GM19463 (cell line): ENCODE measurements at regions not wholly inside any gene's neighbourhood (a gene's known extent, or its start where the extent isn't known, plus 50 kb on each side); places are given as distances from the start of the nearest gene placed in this dataset.

Experiments
- ATAC-seq: cut with Tn5 transposase; IDR thresholded peaks from one replicate; pipeline ENCODE4 v1.9.1; 2021; ENCODE audit warnings: mild to moderate bottlenecking, moderate library complexity; ENCODE audit not compliant: unreplicated experiment

DNA sequence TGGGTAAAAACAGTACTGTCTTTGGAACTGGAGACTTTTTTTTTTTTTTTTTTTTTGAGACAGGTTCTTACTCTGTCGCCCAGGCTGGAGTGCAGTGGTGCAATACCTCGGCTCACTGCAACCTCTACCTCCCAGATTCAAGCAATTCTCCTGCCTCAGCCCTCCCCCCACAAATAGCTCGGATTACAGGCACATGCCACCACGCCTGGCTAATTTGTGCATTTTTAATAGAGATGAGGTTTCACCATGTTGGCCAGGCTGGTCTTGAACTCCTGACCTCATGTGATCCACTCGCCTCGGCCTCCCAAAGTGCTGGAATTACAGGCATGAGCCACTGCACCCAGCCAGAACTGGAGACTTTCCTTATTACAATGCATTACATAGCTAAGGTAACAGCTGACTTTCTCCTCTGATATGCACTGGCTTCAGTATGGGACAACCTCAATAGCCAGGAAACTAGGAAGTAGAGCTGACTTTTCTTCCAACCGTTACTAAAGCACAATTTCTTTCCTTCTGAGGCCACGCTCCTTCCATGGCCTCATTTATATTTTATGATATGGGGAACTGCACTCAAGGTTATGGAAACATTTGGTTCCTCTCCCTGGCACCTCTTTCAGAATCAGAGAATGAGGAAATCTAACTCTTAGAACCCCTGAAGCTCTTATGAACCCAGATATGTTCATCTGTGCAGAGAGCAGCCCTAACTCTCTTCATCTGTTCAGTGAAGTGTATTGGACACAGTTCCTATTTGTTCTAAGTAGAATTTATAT is 53.5 kb upstream of the FAM9B start:
- ATAC-seq, result no peak

- ATAC-seq, result no peak
Observed at GRCh38 chrX:9088896-9089295, 55.0 kb upstream of the FAM9B start.

DNA sequence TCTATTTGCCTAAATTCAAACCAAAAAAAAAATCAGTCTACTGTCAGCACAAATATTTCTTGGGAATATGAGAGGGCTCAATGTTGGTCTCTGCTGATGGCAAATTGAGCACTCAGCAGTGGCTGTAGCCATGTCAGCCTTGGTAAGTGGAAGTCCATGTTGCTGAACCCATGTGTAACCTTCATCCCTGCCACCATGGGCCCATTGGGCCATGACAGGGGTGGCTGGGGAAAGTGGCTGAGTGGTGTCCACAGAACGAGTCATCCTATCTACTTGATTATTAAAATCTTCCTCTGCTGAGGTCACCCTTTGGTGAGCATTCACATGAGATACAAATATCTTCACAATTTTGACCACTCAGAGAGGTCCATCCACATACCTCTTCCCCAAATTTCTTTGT is 56.8 kb upstream of the FAM9B start:
- no peak for ATAC-seq

DNA sequence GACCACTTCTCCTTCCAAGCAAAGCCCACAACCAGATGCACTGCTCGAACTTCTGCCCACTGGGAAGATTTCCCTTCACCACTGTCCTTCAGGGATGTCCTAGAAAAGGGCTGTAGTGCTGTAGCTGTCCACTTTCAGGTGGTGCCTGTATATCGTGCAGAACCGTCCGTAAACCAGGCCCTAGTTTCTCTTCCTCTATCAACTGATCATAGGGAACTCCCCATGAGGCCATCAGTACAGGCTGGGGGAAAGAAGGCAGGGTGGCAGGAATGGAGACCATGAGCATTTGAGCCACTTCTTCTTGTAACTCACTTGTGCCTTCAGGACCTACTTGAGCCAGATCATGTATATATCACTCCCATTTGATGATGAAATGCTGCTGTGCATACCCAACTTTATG is 57.3 kb upstream of the FAM9B start:
- no peak for ATAC-seq

DNA sequence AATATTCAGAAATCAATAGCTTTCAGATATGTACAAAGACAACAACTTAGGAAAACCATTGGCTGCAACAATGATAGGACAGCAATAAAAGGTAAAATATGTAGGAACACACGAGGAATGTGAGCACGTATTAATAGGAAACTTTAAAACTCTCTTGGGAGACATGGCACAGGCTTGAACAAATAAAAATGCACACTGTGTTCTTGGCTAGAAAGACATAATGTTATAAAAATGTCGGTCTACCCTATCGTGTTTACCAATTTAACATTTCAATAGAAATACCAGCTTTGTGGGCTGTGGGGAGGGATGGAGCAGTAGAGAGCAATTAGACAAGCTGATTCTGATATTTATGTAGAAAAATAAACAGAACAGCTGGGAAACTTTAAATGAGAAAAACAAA is 69.0 kb upstream of the FAM9B start:
- no peak for ATAC-seq

DNA sequence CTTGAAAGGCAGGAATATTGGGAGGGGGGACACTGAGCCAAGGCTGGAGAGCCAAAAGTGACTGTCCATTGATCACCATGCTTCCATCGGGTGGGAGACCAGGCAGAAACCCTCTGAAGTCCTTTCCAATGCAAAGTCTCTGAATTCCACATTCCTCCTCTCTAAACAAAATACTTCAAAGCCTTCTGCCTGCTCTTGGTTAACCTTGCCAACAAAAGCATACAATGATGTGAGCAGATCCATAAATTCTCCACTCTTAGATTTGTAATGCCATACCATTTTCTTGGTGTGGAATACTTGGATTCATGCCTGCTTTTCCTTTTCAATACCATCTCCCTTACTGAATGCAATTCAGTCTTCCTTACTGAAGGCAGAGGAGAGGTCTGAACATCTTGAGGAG is 74.1 kb upstream of the FAM9B start:
- ATAC-seq, result no peak

DNA sequence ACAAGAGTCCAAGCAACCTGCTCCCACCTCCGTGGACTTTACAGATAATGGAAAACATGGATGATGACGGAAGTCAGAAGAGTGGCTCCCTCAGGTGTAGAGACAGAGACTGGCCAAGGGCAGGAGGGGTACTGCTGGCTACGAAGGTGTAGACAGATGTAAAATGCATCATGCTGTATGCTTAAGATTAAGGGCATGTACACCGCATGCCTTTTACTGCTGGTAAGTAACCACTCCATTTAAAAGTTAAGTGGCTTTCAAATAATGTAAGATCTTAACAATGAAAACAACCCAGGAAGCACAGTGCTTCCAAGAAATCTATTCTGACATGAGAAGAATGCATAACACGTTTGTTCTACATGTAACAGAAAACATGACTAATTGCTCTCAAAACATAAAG is 76.9 kb upstream of the FAM9B start:
- no peak for ATAC-seq

DNA sequence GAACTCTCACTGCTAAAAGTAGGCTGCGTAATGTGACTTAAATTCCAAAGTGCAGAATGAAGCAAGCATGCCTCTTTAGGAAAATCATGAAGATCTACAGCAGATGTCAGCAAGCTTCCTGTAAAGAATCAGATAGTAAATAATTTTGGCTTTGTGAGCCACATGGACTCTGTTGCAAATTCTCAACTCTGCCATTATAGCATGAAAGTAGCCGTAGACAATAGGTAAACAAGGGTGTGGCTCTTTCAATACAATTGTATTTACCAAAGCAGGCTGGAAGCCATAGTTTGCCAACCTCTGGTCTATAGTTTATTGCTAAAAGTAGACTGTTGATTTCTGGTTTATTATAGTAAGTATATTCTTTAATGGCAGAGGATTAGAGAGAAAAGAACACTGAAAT is 80.3 kb upstream of the FAM9B start:
- ATAC-seq, result no peak

DNA sequence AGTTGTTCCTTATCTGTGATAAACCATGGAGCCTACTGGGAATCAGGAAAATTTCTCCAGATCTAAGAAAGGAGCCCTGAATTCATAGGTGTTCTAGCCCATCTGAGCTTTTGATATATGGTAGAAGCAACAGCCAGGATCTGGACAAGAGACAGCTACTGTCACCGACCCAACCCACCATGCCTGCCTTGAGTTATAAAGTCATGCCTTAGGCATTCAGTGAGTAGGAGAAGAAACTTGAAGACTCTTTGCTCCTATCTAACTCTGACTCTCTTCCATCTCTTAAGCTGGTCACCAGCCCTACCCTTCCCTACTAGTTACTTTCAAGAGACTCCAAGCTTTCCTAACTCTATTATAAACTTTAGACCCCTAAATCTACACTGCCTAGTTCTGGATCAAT is 83.9 kb upstream of the FAM9B start:
- no peak for ATAC-seq

- no peak for ATAC-seq
Observed at GRCh38 chrX:9122519-9123245, 88.8 kb upstream of the FAM9B start.

GRCh38 chrX:9127986-9128385 is 94.1 kb upstream of the FAM9B start:
- no peak for ATAC-seq

- ATAC-seq, result no peak
Observed at GRCh38 chrX:9130031-9130430, 96.1 kb upstream of the FAM9B start.

- no peak for ATAC-seq
Observed at GRCh38 chrX:9131066-9131465, 97.1 kb upstream of the FAM9B start.

DNA sequence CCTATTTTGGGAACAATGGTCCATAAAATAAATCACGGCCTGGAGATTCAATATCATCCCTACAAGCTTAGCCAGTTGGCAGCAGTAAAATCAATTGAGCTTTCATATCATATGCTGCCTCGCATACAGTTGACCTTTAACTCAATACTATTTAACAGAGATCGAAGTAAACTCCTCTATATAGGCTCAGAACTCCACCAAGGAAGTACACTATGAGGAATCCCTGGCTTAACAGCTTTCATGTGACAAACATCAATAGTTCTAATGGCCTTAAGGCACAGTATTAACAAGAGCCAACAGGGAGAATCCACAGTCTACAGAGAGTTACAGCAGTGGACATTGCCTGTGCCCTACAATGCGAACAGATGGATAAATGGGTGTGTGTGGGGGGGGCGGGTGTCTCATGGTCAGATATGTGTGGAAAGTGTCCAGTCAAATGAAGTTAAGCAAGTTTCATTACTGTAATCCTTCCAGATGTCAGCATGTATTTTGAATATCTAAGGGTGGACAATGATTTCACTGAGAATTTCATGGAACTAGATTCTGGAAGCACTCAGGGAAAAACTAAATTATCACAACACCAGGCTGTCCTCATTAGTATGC is 98.2 kb upstream of the FAM9B start:
- no peak for ATAC-seq

GRCh38 chrX:9133426-9133825 is 99.5 kb upstream of the FAM9B start:
- no peak for ATAC-seq

GRCh38 chrX:9134366-9134765 is 100.4 kb upstream of the FAM9B start:
- no peak for ATAC-seq

DNA sequence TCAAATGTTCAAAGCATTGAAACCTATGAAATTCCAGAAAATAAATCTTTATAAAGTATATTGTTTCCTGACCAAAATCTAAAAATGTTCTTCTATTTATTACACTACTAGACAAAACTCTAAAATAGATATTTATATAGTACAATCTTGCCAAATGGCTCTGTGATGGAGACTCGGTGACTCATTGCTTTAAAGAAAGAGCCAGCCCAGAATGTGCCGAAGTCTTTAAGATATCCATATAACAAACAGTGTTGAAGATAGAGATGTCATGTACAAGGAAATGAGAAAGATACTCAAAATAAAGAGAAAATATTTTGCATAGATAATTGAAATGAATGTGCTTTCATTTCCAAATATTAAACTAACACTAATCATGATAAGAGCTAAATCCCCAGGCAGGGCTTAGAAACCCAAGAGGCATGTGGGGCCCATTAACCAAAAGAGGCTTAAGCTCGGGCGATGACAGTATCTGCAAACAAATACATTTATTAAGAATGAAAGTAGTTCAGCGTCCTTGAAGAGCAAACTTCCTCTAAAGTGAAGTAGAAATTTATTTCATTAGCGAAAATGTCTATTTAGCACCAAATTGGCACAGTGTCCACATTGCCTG is 102.1 kb upstream of the FAM9B start:
- no peak for ATAC-seq

- ATAC-seq, result no peak
Observed at GRCh38 chrX:9137152-9137551, 103.2 kb upstream of the FAM9B start.

DNA sequence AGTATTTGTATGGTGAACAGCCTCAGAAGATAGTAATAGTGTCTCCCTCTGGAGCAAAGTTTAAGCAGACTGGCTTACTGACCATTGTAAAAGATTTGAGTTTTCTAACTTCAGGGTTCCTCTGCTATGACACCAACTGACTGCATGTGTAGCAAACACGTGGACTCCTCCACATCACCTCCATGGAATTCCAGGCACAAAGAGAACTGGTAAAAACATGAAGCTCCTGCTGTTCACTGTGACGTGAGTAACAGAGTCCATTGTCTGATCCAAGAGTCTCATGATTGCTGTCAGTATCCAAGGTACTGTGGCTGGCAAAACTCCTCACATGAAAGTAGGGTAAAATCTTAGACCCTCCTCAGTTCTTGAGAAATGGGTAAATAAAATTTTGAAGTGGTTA is 107.6 kb upstream of the FAM9B start:
- no peak for ATAC-seq

DNA sequence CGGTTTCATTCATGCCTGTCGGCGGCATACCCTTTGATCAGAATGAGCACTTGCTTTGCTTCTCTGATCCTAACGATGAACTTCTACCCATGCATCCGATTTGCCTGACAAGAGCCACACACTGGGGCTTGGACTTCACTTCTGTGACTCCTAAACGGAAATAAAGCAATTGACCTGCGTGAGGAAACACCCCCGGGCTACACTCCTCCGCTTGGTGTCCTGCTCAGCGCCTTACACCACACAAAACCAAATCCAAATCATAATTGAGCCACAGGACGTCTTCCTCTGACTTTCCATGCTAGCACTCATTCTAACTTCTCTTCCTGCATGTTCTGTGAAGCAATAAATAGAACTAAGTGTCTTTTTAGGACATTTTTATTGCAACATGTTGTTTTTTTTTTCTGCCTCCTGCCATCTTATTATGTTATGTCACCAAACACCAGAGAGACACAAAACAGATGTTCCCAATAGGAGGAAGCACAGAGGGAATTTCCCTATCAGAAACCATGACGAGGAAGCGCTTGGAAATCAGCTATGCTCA is 110.8 kb upstream of the FAM9B start:
- no peak for ATAC-seq

DNA sequence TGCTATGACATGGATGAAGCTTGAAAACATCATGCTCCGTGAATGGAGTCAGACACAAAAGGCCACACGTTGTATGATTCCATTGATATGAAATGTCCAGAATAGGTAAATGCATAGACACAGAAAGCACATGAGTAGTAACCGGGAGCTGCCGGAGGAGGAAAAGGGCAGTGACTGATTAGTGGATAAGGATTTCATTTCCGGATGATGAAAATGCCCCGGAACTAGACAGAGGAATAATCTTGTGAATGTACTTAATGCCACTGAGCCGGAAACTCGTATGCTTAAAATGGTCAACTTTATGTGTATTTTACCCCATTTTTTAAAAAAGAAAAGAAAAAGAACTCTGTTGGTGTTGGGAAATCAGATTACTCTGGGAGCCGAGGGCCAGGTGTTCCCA is 112.7 kb upstream of the FAM9B start:
- ATAC-seq, result no peak

- ATAC-seq, result no peak
Observed at GRCh38 chrX:9147086-9147485, 113.2 kb upstream of the FAM9B start.
